ENCODE measurements at regions not wholly inside any gene's neighbourhood (a gene's known extent, or its start where the extent isn't known, plus 50 kb on each side); places are given as distances from the start of the nearest gene placed in this dataset.

DNA sequence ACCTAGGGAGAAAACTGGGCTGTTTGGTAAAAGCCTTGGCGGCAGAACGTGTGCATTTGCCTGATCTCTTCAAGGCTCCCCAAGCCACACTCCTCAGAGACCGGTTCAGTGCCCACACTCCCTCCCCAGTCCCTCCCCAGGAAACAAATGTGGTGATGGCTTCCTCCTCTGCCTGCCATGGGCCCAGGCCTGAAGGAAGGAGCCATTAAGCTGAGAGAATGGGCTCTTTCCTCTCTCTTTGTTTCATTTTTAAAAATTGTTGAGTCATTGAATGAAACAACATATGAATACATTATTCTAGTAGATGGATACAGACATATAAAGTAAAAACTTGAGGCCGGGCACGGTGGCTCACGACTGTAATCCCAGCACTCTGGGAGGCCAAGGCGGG, 50.6 kb upstream of the YWHAQ start:
- intact Hi-C loops (cut with DNase I), result no loop called here
- DNase-seq (no peak), ATAC-seq (peak in 3 of 8 donors; percentile 37 to 58 (median 55))
- no peaks in the 10 kb centered on the region for H3K9me3 ChIP-seq
- H3K27me3 ChIP-seq, result no peaks in the 10 kb centered on the region
- TF ChIP-seq, protein P1, sequence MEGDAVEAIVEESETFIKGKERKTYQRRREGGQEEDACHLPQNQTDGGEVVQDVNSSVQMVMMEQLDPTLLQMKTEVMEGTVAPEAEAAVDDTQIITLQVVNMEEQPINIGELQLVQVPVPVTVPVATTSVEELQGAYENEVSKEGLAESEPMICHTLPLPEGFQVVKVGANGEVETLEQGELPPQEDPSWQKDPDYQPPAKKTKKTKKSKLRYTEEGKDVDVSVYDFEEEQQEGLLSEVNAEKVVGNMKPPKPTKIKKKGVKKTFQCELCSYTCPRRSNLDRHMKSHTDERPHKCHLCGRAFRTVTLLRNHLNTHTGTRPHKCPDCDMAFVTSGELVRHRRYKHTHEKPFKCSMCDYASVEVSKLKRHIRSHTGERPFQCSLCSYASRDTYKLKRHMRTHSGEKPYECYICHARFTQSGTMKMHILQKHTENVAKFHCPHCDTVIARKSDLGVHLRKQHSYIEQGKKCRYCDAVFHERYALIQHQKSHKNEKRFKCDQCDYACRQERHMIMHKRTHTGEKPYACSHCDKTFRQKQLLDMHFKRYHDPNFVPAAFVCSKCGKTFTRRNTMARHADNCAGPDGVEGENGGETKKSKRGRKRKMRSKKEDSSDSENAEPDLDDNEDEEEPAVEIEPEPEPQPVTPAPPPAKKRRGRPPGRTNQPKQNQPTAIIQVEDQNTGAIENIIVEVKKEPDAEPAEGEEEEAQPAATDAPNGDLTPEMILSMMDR (IDR thresholded peaks at IDR 0.05), result no peak
- peaks cover 0 to 16% (median 0%) of the 10 kb centered on the region in 9 donors for H3K4me1 ChIP-seq
- H3K27ac ChIP-seq, result peak overlapping the region in 1 of 10 donors; percentile 52
- H3K36me3 ChIP-seq, result no peaks in the 10 kb centered on the region
- no peak overlapping the region for H3K4me3 ChIP-seq
- WGBS, 2 donors, result 63 to 74% methylated on average over 7 of the region's 7 CpGs

DNA sequence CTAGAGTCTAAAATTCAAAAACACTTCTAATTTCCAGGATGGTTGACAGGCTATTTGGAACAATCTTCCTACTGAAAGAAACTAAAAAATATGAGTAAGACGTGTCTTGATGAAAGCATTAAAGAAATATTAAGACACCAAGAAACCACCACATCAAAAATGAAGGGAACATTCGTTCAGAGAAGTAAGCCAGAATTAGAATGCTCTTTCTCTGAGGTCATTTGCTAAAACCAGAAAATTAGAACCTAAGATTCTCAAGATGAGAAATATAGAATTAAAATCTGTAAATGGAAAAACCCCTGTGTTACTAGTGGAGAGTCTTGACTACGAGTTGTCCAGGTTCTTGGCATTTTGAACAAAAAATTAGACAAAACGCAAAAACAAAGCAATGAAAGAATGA, 54.8 kb upstream of the YWHAQ start:
- no peak overlapping the region for H3K27ac ChIP-seq
- intact Hi-C loops (cut with DNase I), result no loop called here
- DNase-seq (no peak), ATAC-seq (no peak)
- peaks cover 0 to 21% (median under 1%) of the 10 kb centered on the region in 9 donors for H3K4me1 ChIP-seq
- no peaks in the 10 kb centered on the region for H3K9me3 ChIP-seq
- 94 to 95% methylated on average over 4 of the region's 4 CpGs for WGBS, 2 donors
- H3K4me3 ChIP-seq, result no peak overlapping the region
- no peaks in the 10 kb centered on the region for H3K27me3 ChIP-seq
- no peaks in the 10 kb centered on the region for H3K36me3 ChIP-seq
- TF ChIP-seq, protein P1 (IDR thresholded peaks at IDR 0.05), result no peak

DNA sequence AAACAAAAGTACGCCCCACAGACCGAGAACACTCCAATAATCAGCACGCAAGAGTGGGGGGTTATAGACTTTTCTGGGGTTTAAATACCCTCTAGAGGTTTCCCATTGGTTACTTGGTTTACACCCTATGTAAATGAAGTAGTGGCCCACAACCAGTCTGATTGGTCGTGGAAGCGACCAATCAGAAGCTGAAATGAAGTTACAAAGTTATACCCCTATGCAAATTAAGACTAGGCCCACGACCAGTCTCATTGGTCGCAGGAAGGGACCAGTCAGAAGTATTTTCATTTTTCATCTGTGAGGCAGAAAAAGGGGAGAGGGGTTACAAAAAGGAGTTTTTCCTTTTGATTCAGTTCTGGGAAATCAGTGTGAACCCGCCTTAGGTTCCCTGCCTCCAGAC, 55.3 kb upstream of the YWHAQ start:
- H3K27me3 ChIP-seq, result no peaks in the 10 kb centered on the region
- no peak overlapping the region for H3K4me3 ChIP-seq
- DNase-seq, result no peak
- intact Hi-C loops (cut with DNase I), result no loop called here
- 96 to 98% methylated on average over 8 of the region's 8 CpGs for WGBS, 2 donors
- no peaks in the 10 kb centered on the region for H3K36me3 ChIP-seq
- no peak overlapping the region for H3K27ac ChIP-seq
- no peaks in the 10 kb centered on the region for H3K9me3 ChIP-seq
- H3K4me1 ChIP-seq, result peaks cover 0 to 21% (median 4%) of the 10 kb centered on the region in 9 donors
- ATAC-seq, result no peak
- TF ChIP-seq, protein P1 (IDR thresholded peaks at IDR 0.05), result no peak

DNA sequence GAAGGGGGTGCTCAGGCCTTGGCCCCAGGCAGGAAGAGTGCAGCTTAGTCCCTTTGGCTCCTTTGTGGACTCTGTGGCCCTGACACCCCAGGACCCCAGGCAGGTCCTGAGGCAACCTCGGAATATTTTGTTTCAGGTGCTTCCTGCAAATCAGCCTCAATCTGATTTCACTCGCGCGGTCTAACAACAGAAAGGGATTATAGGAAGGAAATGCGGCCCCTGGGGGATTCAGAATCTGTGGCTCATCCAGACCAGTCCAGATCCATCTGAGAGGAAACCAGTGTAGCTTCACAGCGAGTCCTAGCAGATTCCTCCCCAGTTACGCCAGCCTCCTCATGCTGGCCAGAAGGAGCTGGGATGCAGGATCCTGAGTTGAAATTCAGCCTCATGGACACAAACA, 59.5 kb upstream of the YWHAQ start:
- H3K4me3 ChIP-seq, result no peak overlapping the region
- TF ChIP-seq, protein P1 (IDR thresholded peaks at IDR 0.05), result no peak
- ATAC-seq, result peak in 6 of 8 donors; percentile 35 to 79 (median 68)
- H3K27ac ChIP-seq, result peak overlapping the region in 6 of 10 donors; percentile 1 to 71 (median 20)
- no peaks in the 10 kb centered on the region for H3K36me3 ChIP-seq
- no peaks in the 10 kb centered on the region for H3K9me3 ChIP-seq
- no peaks in the 10 kb centered on the region for H3K27me3 ChIP-seq
- peak; percentile 39 to 64 for DNase-seq
- H3K4me1 ChIP-seq, result peaks cover 8 to 33% (median 17%) of the 10 kb centered on the region in 9 donors
- WGBS, 2 donors, result 34 to 63% methylated on average over 7 of the region's 7 CpGs
- intact Hi-C loops (cut with DNase I), result loop anchor here in 2 of 10 donors (5.0 kb wide), 1 partner anchor 58 kb away; the partner anchor contains the start of gene YWHAQ (in 2 of the 2)
